PC-3 (cell line): ENCODE measurements at regions not wholly inside any gene's neighbourhood (a gene's known extent, or its start where the extent isn't known, plus 50 kb on each side); places are given as distances from the start of the nearest gene placed in this dataset.

ENCODE experiments used
- ATAC-seq: fragments of 200-7000 bp; cut with Tn5 transposase; 2 replicates; pipeline ENCODE4 v1.9.1; 2020; ENCODE audit warnings: mild to moderate bottlenecking, moderate library complexity
- BruUV-seq: library from RNA; stranded (reverse); fragments of 400-500 nt; replicated peaks from 2 replicates; lab custom pipeline; 2021; lab: Mats Ljungman, UMichigan
- CTCF ChIA-PET: fragments of 300-600 bp; sonication (Branson Sonifier 250); formaldehyde crosslinking; loops from one replicate; lab custom pipeline; 2022; ENCODE audit warnings: antibody characterized with exemption; lab: Charles Lee
- POLR2A ChIA-PET: fragments of 300-600 bp; sonication (Branson Sonifier 250); formaldehyde crosslinking; loops from one replicate; lab custom pipeline; 2022; ENCODE audit warnings: antibody characterized with exemption; ENCODE audit not compliant: unreplicated experiment; lab: Charles Lee
- DNase-seq: peaks from one replicate; pipeline ENCODE4 v3.0.0-alpha.2; 2015
- H2AFZ ChIP-seq: fragments of 300-600 bp; sonication (generic); 2 replicates; pipeline ENCODE4 v1.6.0; 2016; ENCODE audit warnings: antibody characterized with exemption, low read length
- H3F3A ChIP-seq: fragments of 300-600 bp; sonication (generic); one replicate; pipeline ENCODE4 v1.6.0; 2017; ENCODE audit warnings: antibody characterized with exemption, low read length, control low read depth, mild to moderate bottlenecking; ENCODE audit not compliant: unreplicated experiment
- H3K27ac ChIP-seq: fragments of 300-600 bp; sonication (generic); 2 replicates; pipeline ENCODE4 v1.5.1; 2016; ENCODE audit warnings: mild to moderate bottlenecking, low read length
- H3K27me3 ChIP-seq: fragments of 300-600 bp; sonication (generic); 2 replicates; pipeline ENCODE4 v1.6.1; 2016; ENCODE audit warnings: low read length, mixed read lengths
- H3K36me3 ChIP-seq: fragments of 300-600 bp; sonication (generic); 2 replicates; pipeline ENCODE4 v1.6.1; 2016; ENCODE audit warnings: low read depth, mixed run types, low read length, mixed read lengths
- H3K4me1 ChIP-seq: fragments of 300-600 bp; sonication (generic); 2 replicates; pipeline ENCODE4 v1.5.1; 2016; ENCODE audit warnings: low read length; ENCODE audit not compliant: insufficient read depth
- H3K4me2 ChIP-seq: fragments of 300-600 bp; sonication (generic); 2 replicates; pipeline ENCODE4 v1.6.0; 2016; ENCODE audit warnings: low read length
- H3K4me3 ChIP-seq: fragments of 300-600 bp; sonication (generic); 2 replicates; pipeline ENCODE4 v1.5.1; 2016; ENCODE audit warnings: mild to moderate bottlenecking, low read length, mixed read lengths
- H3K79me2 ChIP-seq: fragments of 300-600 bp; sonication (generic); 2 replicates; pipeline ENCODE4 v1.6.1; 2017; ENCODE audit warnings: low read length, mixed read lengths
- H3K9ac ChIP-seq: fragments of 300-600 bp; sonication (generic); 2 replicates; pipeline ENCODE4 v1.6.0; 2016; ENCODE audit warnings: mild to moderate bottlenecking, low read length
- H3K9me2 ChIP-seq: fragments of 300-600 bp; sonication (generic); replicated peaks from 2 replicates; pipeline ENCODE4 v1.6.1; 2016; ENCODE audit warnings: mixed run types, low read length, mixed read lengths
- H3K9me3 ChIP-seq: fragments of 300-600 bp; sonication (generic); 2 replicates; pipeline ENCODE4 v1.6.1; 2016; ENCODE audit warnings: low read length, mixed read lengths
- H4K20me1 ChIP-seq: fragments of 300-600 bp; sonication (generic); 2 replicates; pipeline ENCODE4 v1.6.1; 2016; ENCODE audit warnings: low read length, mixed read lengths
- EZH2 ChIP-seq: fragments of 300-600 bp; sonication (generic); IDR thresholded peaks from one replicate; pipeline ENCODE4 v1.6.1; 2017; ENCODE audit warnings: antibody characterized with exemption, mild to moderate bottlenecking, low read length; ENCODE audit not compliant: unreplicated experiment
- EZH2phosphoT487 ChIP-seq: fragments of 300-600 bp; sonication (generic); IDR thresholded peaks from 2 replicates; pipeline ENCODE4 v1.6.1; 2018; ENCODE audit warnings: mild to moderate bottlenecking, antibody characterized with exemption, low read length, borderline replicate concordance
- intact Hi-C: fragments of 100-400 bp; cut with micrococcal nuclease; formaldehyde crosslinking; loops from 2 replicates; pipeline ENCODE4 v1.9.0; 2023
- TF ChIP-seq, protein P1 (sequence below): fragments of 300-600 bp; sonication (generic); conservative IDR thresholded peaks from 2 replicates; pipeline ENCODE4 v1.5.1; 2017; ENCODE audit warnings: antibody characterized with exemption, low read depth, mild to moderate bottlenecking, low read length

DNA sequence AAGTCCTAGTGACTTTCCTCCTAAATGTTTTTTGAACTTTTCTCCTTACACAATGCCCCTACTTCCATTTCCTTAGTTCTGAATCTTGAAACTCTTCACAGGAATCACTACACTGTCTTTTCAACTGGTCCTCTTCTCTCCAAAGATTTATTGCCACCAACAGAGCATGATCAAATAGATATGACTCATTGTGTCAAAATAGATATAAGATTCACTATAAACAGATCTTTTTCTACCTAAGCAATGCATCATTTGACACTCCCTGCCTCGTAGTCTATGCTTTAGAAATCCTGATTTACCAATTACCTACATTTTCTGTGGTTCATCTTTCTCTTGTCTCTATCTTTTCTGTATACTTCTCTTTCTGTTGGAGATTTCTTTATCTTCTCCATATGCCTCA is 789.6 kb upstream of the SLIT2 start:
- ChIA-PET POLR2A (no interaction called here), CTCF (no interaction called here)
- H3K36me3 ChIP-seq: no peaks in the 10 kb centered on the region
- peak overlapping the region; percentile 38; the same call in 1 of the 2 replicates for H3K27ac ChIP-seq
- H2AFZ ChIP-seq: no peak overlapping the region
- H4K20me1 ChIP-seq: no peaks in the 10 kb centered on the region
- DNase-seq (peak; percentile 20), ATAC-seq (peak; percentile 70)
- H3K79me2 ChIP-seq: peaks cover 58% of the 10 kb centered on the region
- no peaks in the 10 kb centered on the region for H3K9me2 ChIP-seq
- intact Hi-C loops: no loop called here
- H3K9ac ChIP-seq: no peak overlapping the region
- peaks cover 14% of the 10 kb centered on the region for H3K4me1 ChIP-seq
- H3F3A ChIP-seq: no peaks in the 10 kb centered on the region
- H3K27me3 ChIP-seq: no peaks in the 10 kb centered on the region
- BruUV-seq: no TSS peak
- peak overlapping the region; percentile 24; the same call in 1 of the 2 replicates for H3K4me2 ChIP-seq
- TF ChIP-seq EZH2 (no peak), EZH2phosphoT487 (no peak)
- TF ChIP-seq, protein P1, sequence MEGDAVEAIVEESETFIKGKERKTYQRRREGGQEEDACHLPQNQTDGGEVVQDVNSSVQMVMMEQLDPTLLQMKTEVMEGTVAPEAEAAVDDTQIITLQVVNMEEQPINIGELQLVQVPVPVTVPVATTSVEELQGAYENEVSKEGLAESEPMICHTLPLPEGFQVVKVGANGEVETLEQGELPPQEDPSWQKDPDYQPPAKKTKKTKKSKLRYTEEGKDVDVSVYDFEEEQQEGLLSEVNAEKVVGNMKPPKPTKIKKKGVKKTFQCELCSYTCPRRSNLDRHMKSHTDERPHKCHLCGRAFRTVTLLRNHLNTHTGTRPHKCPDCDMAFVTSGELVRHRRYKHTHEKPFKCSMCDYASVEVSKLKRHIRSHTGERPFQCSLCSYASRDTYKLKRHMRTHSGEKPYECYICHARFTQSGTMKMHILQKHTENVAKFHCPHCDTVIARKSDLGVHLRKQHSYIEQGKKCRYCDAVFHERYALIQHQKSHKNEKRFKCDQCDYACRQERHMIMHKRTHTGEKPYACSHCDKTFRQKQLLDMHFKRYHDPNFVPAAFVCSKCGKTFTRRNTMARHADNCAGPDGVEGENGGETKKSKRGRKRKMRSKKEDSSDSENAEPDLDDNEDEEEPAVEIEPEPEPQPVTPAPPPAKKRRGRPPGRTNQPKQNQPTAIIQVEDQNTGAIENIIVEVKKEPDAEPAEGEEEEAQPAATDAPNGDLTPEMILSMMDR: no peak
- H3K9me3 ChIP-seq: no peaks in the 10 kb centered on the region
- no peak overlapping the region for H3K4me3 ChIP-seq

DNA sequence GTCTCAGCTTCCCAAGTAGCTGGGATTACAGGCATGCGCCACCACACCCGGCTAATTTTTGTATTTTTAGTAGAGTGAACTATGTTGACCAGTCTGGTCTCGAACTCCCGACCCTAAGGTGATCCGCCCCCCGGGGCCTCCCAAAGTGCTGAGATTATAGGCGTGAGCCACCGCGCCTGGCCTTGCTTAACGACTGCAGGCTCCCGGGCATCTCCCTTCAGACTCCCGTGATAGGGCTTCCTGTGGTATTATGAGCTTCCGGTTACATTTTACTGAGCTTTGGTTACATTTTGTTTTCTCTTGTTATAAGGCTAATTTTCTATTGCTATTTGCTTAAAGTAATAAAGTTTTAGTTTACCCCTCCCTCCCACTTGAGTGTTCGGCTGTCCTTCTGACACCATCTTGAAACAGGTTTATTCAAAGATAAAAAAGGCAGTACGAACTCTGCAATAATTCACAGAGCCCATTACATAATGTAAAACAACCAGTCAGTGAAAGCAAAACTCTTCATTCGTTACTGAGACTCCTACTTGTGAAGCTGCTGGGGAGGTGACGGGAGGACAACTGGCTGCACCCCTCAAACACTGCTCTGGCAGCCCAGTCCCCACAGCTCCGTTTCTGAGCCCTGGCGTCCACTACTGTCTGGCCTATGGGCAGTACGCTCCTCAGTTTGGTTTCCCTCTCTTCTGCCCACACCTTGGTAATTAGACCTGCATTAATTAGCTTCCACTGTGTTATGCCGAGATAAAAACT is 795.7 kb upstream of the SLIT2 start:
- H3K36me3 ChIP-seq: no peaks in the 10 kb centered on the region
- no peaks in the 10 kb centered on the region for H4K20me1 ChIP-seq
- peak overlapping the region; percentile 61 for H3K27ac ChIP-seq
- no peaks in the 10 kb centered on the region for H3K9me3 ChIP-seq
- peak overlapping the region; percentile 82 for H3K9ac ChIP-seq
- H2AFZ ChIP-seq: peak overlapping the region; percentile 98
- POLR2A ChIA-PET: interaction anchor here (0.7 to 0.8 kb wide), 2 partner anchors 771 to 961 kb away, joined by 3 to 4 read pairs; no protein-coding TSS in a partner anchor
- BruUV-seq: TSS peak; percentile 53
- peak overlapping the region; percentile 97 for H3K4me3 ChIP-seq
- peak overlapping the region; percentile 96 for H3K4me2 ChIP-seq
- TF ChIP-seq EZH2phosphoT487: no peak
- TF ChIP-seq EZH2: no peak
- TF ChIP-seq, protein P1: no peak
- H3K79me2 ChIP-seq: peaks cover 42% of the 10 kb centered on the region
- CTCF ChIA-PET: no interaction called here
- peaks cover 11% of the 10 kb centered on the region for H3K4me1 ChIP-seq
- DNase-seq: peak; percentile 55
- peak; percentile 69 for ATAC-seq
- H3K27me3 ChIP-seq: no peaks in the 10 kb centered on the region
- intact Hi-C loops: loop anchor here (5.0 kb wide), 3 partner anchors 74 to 796 kb away; partner anchors contain the start of gene SLIT2
- H3K9me2 ChIP-seq: no peaks in the 10 kb centered on the region
- no peaks in the 10 kb centered on the region for H3F3A ChIP-seq

DNA sequence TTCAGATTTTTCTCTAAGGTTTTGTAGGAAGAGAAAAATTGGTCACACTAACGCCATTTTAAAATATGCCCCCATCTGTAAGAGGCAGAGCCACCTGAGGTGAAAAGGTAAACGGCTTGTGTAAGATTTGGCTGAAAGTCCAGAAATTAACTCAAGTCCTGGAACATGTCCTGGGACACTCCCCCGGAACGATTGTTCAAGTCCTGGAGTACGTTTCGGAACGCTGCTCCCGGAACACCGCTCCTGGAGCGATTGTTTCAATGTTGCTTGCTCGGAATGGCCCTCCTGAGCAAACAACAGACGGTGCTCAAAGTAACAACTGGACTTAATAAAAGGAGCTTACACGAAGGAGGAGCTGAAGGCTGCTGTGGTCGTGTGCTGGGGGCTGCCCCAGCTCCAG is 796.5 kb upstream of the SLIT2 start:
- intact Hi-C loops: loop anchor here (5.0 kb wide), 3 partner anchors 73 to 797 kb away; partner anchors contain the start of gene SLIT2
- DNase-seq (peak; percentile 72), ATAC-seq (peak; percentile 37)
- Histone ChIP-seq H3K4me2 (peak overlapping the region; percentile 96), H4K20me1 (no peaks in the 10 kb centered on the region), H3K27me3 (no peaks in the 10 kb centered on the region), H3K9me3 (no peaks in the 10 kb centered on the region), H3K9ac (peak overlapping the region; percentile 82), H3K4me3 (peak overlapping the region; percentile 97), H3K79me2 (peaks cover 33% of the 10 kb centered on the region), H3K36me3 (no peaks in the 10 kb centered on the region), H3F3A (no peaks in the 10 kb centered on the region), H2AFZ (peak overlapping the region; percentile 98), H3K27ac (peak overlapping the region; percentile 61), H3K9me2 (no peaks in the 10 kb centered on the region), H3K4me1 (peaks cover 11% of the 10 kb centered on the region)
- TF ChIP-seq, protein P1: no peak
- TF ChIP-seq EZH2phosphoT487 (no peak), EZH2 (no peak)
- BruUV-seq: no TSS peak
- POLR2A ChIA-PET: no interaction called here
- CTCF ChIA-PET: no interaction called here
